GM12878 (cell line): ENCODE measurements at regions not wholly inside any gene's neighbourhood (a gene's known extent, or its start where the extent isn't known, plus 50 kb on each side); places are given as distances from the start of the nearest gene placed in this dataset.

Experiments
- ATAC-seq: fragments of 200-7000 bp; cut with Tn5 transposase; 3 replicates; pipeline ENCODE4 v1.9.1; 2020; ENCODE audit warnings: mild to moderate bottlenecking, moderate library complexity
- BruUV-seq: library from RNA; stranded (reverse); fragments of 400-500 nt; replicated peaks from 2 replicates; lab custom pipeline; 2021; lab: Mats Ljungman, UMichigan
- CTCF ChIA-PET: fragments of 300-600 bp; sonication (Branson Sonifier 250); formaldehyde crosslinking; extraction: SDS; loops from one replicate; lab custom pipeline; 2021; ENCODE audit warnings: inconsistent platforms; lab: Yijun Ruan, JAX
- POLR2A ChIA-PET: fragments of 350-600 bp; formaldehyde crosslinking; extraction: SDS; loops from one replicate; lab custom pipeline; 2021; ENCODE audit warnings: inconsistent platforms; lab: Charles Lee
- RAD21 ChIA-PET: fragments of 300-600 bp; sonication (Branson Sonifier 250); formaldehyde crosslinking; loops from one replicate; lab custom pipeline; 2023; ENCODE audit warnings: antibody characterized with exemption; ENCODE audit not compliant: unreplicated experiment; lab: Charles Lee
- SMC1A ChIA-PET: fragments of 300-600 bp; sonication (Branson Sonifier 250); formaldehyde crosslinking; loops from one replicate; lab custom pipeline; 2023; ENCODE audit not compliant: unreplicated experiment, uncharacterized antibody; lab: Charles Lee
- DNase-seq: peaks from one replicate; pipeline ENCODE4 v3.0.0-alpha.2; 2011; ENCODE audit warnings: low read depth, low spot score
- FAIRE-seq: peaks from 3 replicates; lab custom pipeline; 2011; peaks lifted over from hg19 to GRCh38; lab: Jason Lieb, UNC
- H2AFZ ChIP-seq: 2 replicates; pipeline ENCODE4 v1.6.0; 2011; ENCODE audit warnings: low read depth, low read length, control low read depth; ENCODE audit not compliant: control insufficient read depth
- H3K27ac ChIP-seq: 2 replicates; pipeline ENCODE4 v1.5.1; 2011; ENCODE audit warnings: control low read depth; ENCODE audit not compliant: control insufficient read depth, insufficient read depth
- H3K27me3 ChIP-seq, 2 experiments: replicated peaks in 1 of 2; 2 replicates each; pipeline versions ENCODE4 v1.6.0 to v1.6.1; 2011; ENCODE audit warnings: low read length in 1 of 2; ENCODE audit not compliant: control insufficient read depth in 2 of 2, insufficient read depth in 2 of 2
- H3K36me3 ChIP-seq, 2 experiments: 2 replicates each; pipeline ENCODE4 v1.5.1; 2011; ENCODE audit warnings: low read length in 1 of 2; ENCODE audit not compliant: control insufficient read depth in 2 of 2, insufficient read depth in 2 of 2
- H3K4me1 ChIP-seq: 2 replicates; pipeline ENCODE4 v1.6.1; 2011; ENCODE audit warnings: mild to moderate bottlenecking, low read length, moderate library complexity, mixed read lengths; ENCODE audit not compliant: control insufficient read depth, insufficient read depth
- H3K4me2 ChIP-seq: 2 replicates; pipeline ENCODE4 v1.6.0; 2011; ENCODE audit warnings: control low read depth; ENCODE audit not compliant: control insufficient read depth, insufficient read depth
- H3K4me3 ChIP-seq: fragments of 200-600 bp; sonication (generic); 2 replicates; pipeline ENCODE4 v1.5.1; 2016
- H3K79me2 ChIP-seq: 2 replicates; pipeline ENCODE4 v1.6.0; 2011; ENCODE audit warnings: low read length; ENCODE audit not compliant: control insufficient read depth, insufficient read depth
- H3K9ac ChIP-seq: 2 replicates; pipeline ENCODE4 v1.8.0; 2011; ENCODE audit warnings: low read length, control low read depth, mixed read lengths; ENCODE audit not compliant: control insufficient read depth, insufficient read depth
- H3K9me3 ChIP-seq: replicated peaks from 3 replicates; pipeline ENCODE4 v1.5.1; 2011; ENCODE audit warnings: mild to moderate bottlenecking, low read length; ENCODE audit not compliant: control insufficient read depth, insufficient read depth
- H4K20me1 ChIP-seq: 2 replicates; pipeline ENCODE4 v1.6.0; 2011; ENCODE audit not compliant: control insufficient read depth, insufficient read depth
- FOS ChIP-seq: IDR thresholded peaks from 3 replicates; pipeline ENCODE4 v1.6.1; 2011; ENCODE audit warnings: borderline replicate concordance; ENCODE audit not compliant: insufficient read length; ENCODE audit errors: extremely low read depth
- FOXK2 ChIP-seq: fragments of 450-650 bp; IDR thresholded peaks from 2 replicates; pipeline ENCODE4 v1.6.1; 2017; ENCODE audit warnings: mild to moderate bottlenecking, moderate library complexity
- GABPA ChIP-seq: IDR thresholded peaks from 2 replicates; pipeline ENCODE4 v1.6.1; 2014; ENCODE audit warnings: antibody characterized with exemption, low read depth, mild to moderate bottlenecking, inconsistent platforms
- KDM1A ChIP-seq: fragments of 200-600 bp; sonication (generic); IDR thresholded peaks from 2 replicates; pipeline ENCODE4 v1.6.1; 2016; ENCODE audit warnings: borderline replicate concordance
- MTA2 ChIP-seq: fragments of 450-650 bp; IDR thresholded peaks from 2 replicates; pipeline ENCODE4 v1.6.1; 2016; ENCODE audit warnings: low read depth, mild to moderate bottlenecking, moderate library complexity
- NR2C1 ChIP-seq: fragments of 450-650 bp; IDR thresholded peaks from 2 replicates; pipeline ENCODE4 v1.6.1; 2017; ENCODE audit warnings: antibody characterized with exemption, mild to moderate bottlenecking, moderate library complexity
- NRF1 ChIP-seq: conservative IDR thresholded peaks from 2 replicates; pipeline ENCODE4 v1.6.1; 2011; ENCODE audit warnings: mild to moderate bottlenecking, low read depth, low read length, improper control_type of control experiment
- PBX3 ChIP-seq: IDR thresholded peaks from 2 replicates; pipeline ENCODE4 v1.6.1; 2011; ENCODE audit warnings: mild to moderate bottlenecking, low read depth, low read length, moderate library complexity; ENCODE audit not compliant: insufficient replicate concordance
- RB1 ChIP-seq: fragments of 450-650 bp; formaldehyde crosslinking; IDR thresholded peaks from 2 replicates; pipeline ENCODE4 v1.6.1; 2017; ENCODE audit warnings: mild to moderate bottlenecking, borderline replicate concordance
- ZNF274 ChIP-seq: IDR thresholded peaks from one replicate; pipeline ENCODE4 v1.8.0; 2011; ENCODE audit not compliant: insufficient read length, insufficient read depth
- in situ Hi-C: fragments of 300-500 bp; cut with MboI; formaldehyde crosslinking; loops from 9 replicates; pipeline ENCODE4 v1.14.3; 2018; ENCODE audit warnings: mixed read lengths
- intact Hi-C: fragments of 100-400 bp; cut with micrococcal nuclease; formaldehyde crosslinking; loops from one replicate; pipeline ENCODE4 v1.14.2; 2022; ENCODE audit not compliant: unreplicated experiment
- TF ChIP-seq, protein P1 (sequence below): IDR thresholded peaks from 2 replicates; pipeline ENCODE4 v1.6.1; 2012; ENCODE audit warnings: low read depth, low read length, improper control_type of control experiment

DNA sequence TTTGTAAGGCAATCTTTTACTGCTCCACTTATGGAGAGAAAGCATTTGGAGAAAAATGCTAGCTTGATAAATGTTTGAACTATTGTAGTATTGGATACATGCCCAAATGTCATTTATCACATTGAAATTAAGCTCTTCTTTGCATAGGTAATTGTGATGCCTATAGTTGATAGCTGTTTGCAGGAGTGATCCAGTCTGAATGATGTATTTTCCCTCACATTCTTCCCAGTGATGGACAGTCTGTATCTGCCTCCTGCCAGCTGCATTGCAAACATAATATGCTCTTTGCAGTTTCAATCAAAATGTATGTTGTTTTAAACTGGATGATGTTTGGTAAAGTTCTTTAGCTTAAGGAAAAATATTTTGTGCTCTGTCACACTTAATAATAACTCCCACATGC lies 89.8 kb downstream of the EDNRB start:
- no peak for FAIRE-seq
- Histone ChIP-seq H3K27ac (no peak overlapping the region), H3K79me2 (no peaks in the 10 kb centered on the region), H3K4me1 (no peaks in the 10 kb centered on the region), H2AFZ (no peak overlapping the region), H3K27me3 (no peaks in the 10 kb centered on the region), H3K36me3 (no peaks in the 10 kb centered on the region), H4K20me1 (no peaks in the 10 kb centered on the region), H3K4me3 (no peak overlapping the region), H3K9me3 (no peaks in the 10 kb centered on the region), H3K4me2 (no peak overlapping the region), H3K9ac (no peak overlapping the region)
- TF ChIP-seq RB1 (no peak), FOXK2 (no peak), PBX3 (no peak), GABPA (no peak), NR2C1 (no peak), KDM1A (no peak), MTA2 (no peak), NRF1 (no peak), ZNF274 (no peak), FOS (no peak)
- TF ChIP-seq, protein P1, sequence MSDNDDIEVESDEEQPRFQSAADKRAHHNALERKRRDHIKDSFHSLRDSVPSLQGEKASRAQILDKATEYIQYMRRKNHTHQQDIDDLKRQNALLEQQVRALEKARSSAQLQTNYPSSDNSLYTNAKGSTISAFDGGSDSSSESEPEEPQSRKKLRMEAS = no peak
- CTCF ChIA-PET = no interaction called here
- intact Hi-C loops (no loop called here), in situ Hi-C loops (no loop called here)
- RAD21 ChIA-PET = no interaction called here
- SMC1A ChIA-PET = interaction anchor here (0.7 to 1.2 kb wide), 3 partner anchors 21 to 170 kb away, joined by 3 to 4 read pairs (median 3); no protein-coding TSS in a partner anchor
- no peak for ATAC-seq
- no peak for DNase-seq
- POLR2A ChIA-PET = no interaction called here
- no TSS peak for BruUV-seq
